ENCODE measurements at regions not wholly inside any gene's neighbourhood (a gene's known extent, or its start where the extent isn't known, plus 50 kb on each side); places are given as distances from the start of the nearest gene placed in this dataset.
A peak's percentile ranks its signal among the peaks of the same experiment; 100 is the strongest.
"Not testable (repeated sequence)": the region's sequence is repeated elsewhere in the genome, so short reads cannot be mapped to it uniquely, and the experiment has no call there.

- DNase-seq (ENCODE audit: low read depth in 4 of 4, low spot score in 1 of 4): no peak
Measured at GRCh38 chr3:127419182-127419581, 131.3 kb upstream of the PRR20G start.

- no peak for DNase-seq (ENCODE audit: low read depth in 4 of 4, low spot score in 1 of 4)
Measured at GRCh38 chr3:127418560-127419147, 130.8 kb upstream of the PRR20G start.

GRCh38 chr3:127417709-127418559 lies 130.1 kb upstream of the PRR20G start:
- DNase-seq (ENCODE audit: low read depth in 4 of 4, low spot score in 1 of 4): no peak

GRCh38 chr3:127413871-127414270 lies 126.0 kb upstream of the PRR20G start:
- no peak for DNase-seq (ENCODE audit: low read depth in 4 of 4, low spot score in 1 of 4)

GRCh38 chr3:127413318-127413673 lies 125.5 kb upstream of the PRR20G start:
- no peak for DNase-seq (ENCODE audit: low read depth in 4 of 4, low spot score in 1 of 4)

- no peak for DNase-seq (ENCODE audit: low read depth in 4 of 4, low spot score in 1 of 4)
Measured at GRCh38 chr3:127412578-127413317, 124.9 kb upstream of the PRR20G start.

- not testable (repeated sequence) for DNase-seq (ENCODE audit: low read depth in 4 of 4, low spot score in 1 of 4)
Measured at GRCh38 chr3:127411875-127412274, 124.0 kb upstream of the PRR20G start.

GRCh38 chr3:127411083-127411727 lies 123.4 kb upstream of the PRR20G start:
- no peak for DNase-seq (ENCODE audit: low read depth in 4 of 4, low spot score in 1 of 4)

- no peak for DNase-seq (ENCODE audit: low read depth in 4 of 4, low spot score in 1 of 4)
Measured at GRCh38 chr3:127410678-127411077, 122.8 kb upstream of the PRR20G start.

GRCh38 chr3:127410137-127410488 lies 122.3 kb upstream of the PRR20G start:
- DNase-seq (ENCODE audit: low read depth in 4 of 4, low spot score in 1 of 4): no peak

GRCh38 chr3:127409421-127410136 lies 121.7 kb upstream of the PRR20G start:
- no peak for DNase-seq (ENCODE audit: low read depth in 4 of 4, low spot score in 1 of 4)

- no peak for DNase-seq (ENCODE audit: low read depth in 4 of 4, low spot score in 1 of 4)
Measured at GRCh38 chr3:127408684-127409420, 121.0 kb upstream of the PRR20G start.

GRCh38 chr3:127408022-127408683 lies 120.3 kb upstream of the PRR20G start:
- DNase-seq (ENCODE audit: low read depth in 4 of 4, low spot score in 1 of 4): no peak

- no peak for DNase-seq (ENCODE audit: low read depth in 4 of 4, low spot score in 1 of 4)
Measured at GRCh38 chr3:127407026-127407939, 119.4 kb upstream of the PRR20G start.

GRCh38 chr3:127406309-127407025 lies 118.6 kb upstream of the PRR20G start:
- peak in 1 of 4 experiments; percentile 13 for DNase-seq (ENCODE audit: low read depth in 4 of 4, low spot score in 1 of 4)

- DNase-seq (ENCODE audit: low read depth in 4 of 4, low spot score in 1 of 4): no peak
Measured at GRCh38 chr3:127405791-127406190, 117.9 kb upstream of the PRR20G start.

- DNase-seq (ENCODE audit: low read depth in 4 of 4, low spot score in 1 of 4): no peak
Measured at GRCh38 chr3:127405010-127405598, 117.3 kb upstream of the PRR20G start.
